ENCODE measurements at regions not wholly inside any gene's neighbourhood (a gene's known extent, or its start where the extent isn't known, plus 50 kb on each side); places are given as distances from the start of the nearest gene placed in this dataset.
"Not testable (repeated sequence)": the region's sequence is repeated elsewhere in the genome, so short reads cannot be mapped to it uniquely, and the experiment has no call there.

DNA sequence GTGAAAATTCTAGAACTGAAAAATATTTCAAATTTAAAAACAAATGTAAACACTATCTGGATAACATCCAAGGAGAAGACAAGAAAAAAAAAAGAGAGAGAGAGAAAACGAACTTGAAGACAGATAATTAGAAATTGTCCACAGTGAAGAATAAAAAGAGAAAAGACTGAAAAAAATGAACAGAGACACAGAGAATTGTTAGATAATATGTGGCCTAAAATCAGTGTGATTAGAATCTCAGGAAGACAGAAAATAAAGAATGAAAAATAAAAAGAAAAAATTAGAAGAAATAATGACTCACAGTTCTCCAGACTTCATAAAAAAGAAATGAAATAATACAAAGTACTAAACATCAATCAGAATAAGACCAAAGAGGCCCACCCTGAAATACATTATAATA is 1209.3 kb downstream of the FSCB start (continued):
- TF ChIP-seq PHB2 (IDR thresholded peaks at IDR 0.05; ENCODE audit: partially characterized antibody) (peak; percentile 62), SOX6 (IDR thresholded peaks at IDR 0.05) (0 out of 2 replicates have a peak, but pooled peaks have one; percentile 61), SOX6 (CRISPR knock-in tag; IDR thresholded peaks at IDR 0.05) (no peak), ZNF333 (CRISPR knock-in tag; IDR thresholded peaks at IDR 0.05; ENCODE audit: borderline replicate concordance) (no peak)

- H4K20me1 ChIP-seq (ENCODE audit: insufficient read depth, low read length); H3K36me3 ChIP-seq (replicated peaks in 1 of 2; ENCODE audit: control insufficient read depth in 1 of 2, insufficient read depth in 2 of 2, low read length in 2 of 2); DNase-seq (ENCODE audit: low spot score); FAIRE-seq; POLR2A ChIA-PET; H3K79me2 ChIP-seq (ENCODE audit: insufficient read depth, low read length); intact Hi-C loops (cut with micrococcal nuclease; ENCODE audit: unreplicated experiment); H3K4me1 ChIP-seq (ENCODE audit: insufficient read depth, low read length); H3K9ac ChIP-seq (ENCODE audit: insufficient read depth, low read depth, low read length); in situ Hi-C loops (cut with HindIII; ENCODE audit: extremely low pct_ligation_motif_present, low pct_unique_long_range_greater_than_20kb); BruUV-seq (replicated peaks); H3K4me2 ChIP-seq (ENCODE audit: low read depth, low read length); ATAC-seq; H3K27ac ChIP-seq (ENCODE audit: extremely low read length, insufficient read depth, low read length); H2AFZ ChIP-seq (ENCODE audit: low read length); CTCF ChIA-PET (ENCODE audit: low intra/inter-chr PET ratio, low total read pairs); H3K27me3 ChIP-seq (ENCODE audit: control insufficient read depth in 1 of 2, insufficient read depth in 2 of 2, low read length in 2 of 2); H3K4me3 ChIP-seq (replicated peaks in 1 of 3; ENCODE audit: insufficient read depth in 1 of 3, low read depth in 2 of 3, low read length in 3 of 3); TF ChIP-seq NONO (CRISPR knock-in tag; conservative IDR thresholded peaks at IDR 0.05); FOXP1 (CRISPR knock-in tag; IDR thresholded peaks at IDR 0.05): not testable (repeated sequence)
- TF ChIP-seq NONO (IDR thresholded peaks at IDR 0.05) (peak; percentile 92; the same call in 1 of the 2 replicates), IKZF1 (IDR thresholded peaks at IDR 0.05) (0 out of 2 replicates have a peak, but pooled peaks have one; percentile 47), MNT (IDR thresholded peaks at IDR 0.05) (0 out of 2 replicates have a peak, but pooled peaks have one; percentile 5), RAD51 (IDR thresholded peaks at IDR 0.05; ENCODE audit: borderline replicate concordance) (peak; percentile 29; the same call in 1 of the 2 replicates), ARNT (IDR thresholded peaks at IDR 0.05) (0 out of 2 replicates have a peak, but pooled peaks have one; percentile 34), FOXP1 (IDR thresholded peaks at IDR 0.05) (0 out of 2 replicates have a peak, but pooled peaks have one; percentile 12), PLRG1 (conservative IDR thresholded peaks at IDR 0.05) (0 out of 2 replicates have a peak, but pooled peaks have one; percentile 32), ATM (IDR thresholded peaks at IDR 0.05; ENCODE audit: borderline replicate concordance) (0 out of 2 replicates have a peak, but pooled peaks have one; percentile 35)
- WGBS (ENCODE audit: low lambda C conversion rate): 9% methylated on average over 4 of the region's 4 CpGs
- peaks cover 83% of the 10 kb centered on the region for H3K9me3 ChIP-seq (ENCODE audit: low read length)
Measured at GRCh38 chr14:43296061-43296460, 1211.0 kb downstream of the FSCB start.
